ENCODE measurements at regions not wholly inside any gene's neighbourhood (a gene's known extent, or its start where the extent isn't known, plus 50 kb on each side); places are given as distances from the start of the nearest gene placed in this dataset.

DNA sequence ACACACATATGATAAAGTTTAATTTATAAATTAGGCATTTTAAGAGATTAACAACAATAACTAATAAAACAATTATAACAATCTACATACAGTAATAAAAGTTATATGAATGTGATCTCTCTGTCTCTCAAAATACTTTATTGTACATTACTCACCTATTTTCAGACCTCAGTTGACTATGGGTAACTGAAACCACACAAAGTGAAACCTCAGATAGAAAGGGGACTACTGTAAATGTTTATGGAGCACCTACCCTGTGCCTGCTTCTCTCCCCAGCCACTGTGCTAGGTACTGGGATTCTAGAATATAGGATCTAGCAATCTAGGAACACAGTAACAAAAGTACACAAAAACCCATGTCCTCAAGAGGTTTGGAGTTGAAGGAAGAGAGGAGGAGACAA is 63.4 kb upstream of the BTN3A2 start:
- no peak overlapping the region for H3K4me3 ChIP-seq (ENCODE audit: low read length)
- no peaks in the 10 kb centered on the region for H4K20me1 ChIP-seq (ENCODE audit: insufficient read depth, low read depth, low read length)
- peaks cover 14% of the 10 kb centered on the region for H3K4me1 ChIP-seq (ENCODE audit: low read length)
- no peak overlapping the region for H3K4me2 ChIP-seq (ENCODE audit: low read depth, low read length, poor library complexity, severe bottlenecking)
- no peaks in the 10 kb centered on the region for H3K36me3 ChIP-seq (ENCODE audit: insufficient read depth, low read length)
- no peak overlapping the region for H3K9ac ChIP-seq (ENCODE audit: low read length)
- no peak overlapping the region for H3K27ac ChIP-seq (ENCODE audit: low read length)
- no peaks in the 10 kb centered on the region for H3K27me3 ChIP-seq (ENCODE audit: low read length)
- DNase-seq: no peak
- H3K9me2 ChIP-seq (replicated peaks; ENCODE audit: insufficient read depth, low read length): no peaks in the 10 kb centered on the region
- H3K9me3 ChIP-seq (ENCODE audit: low read length): no peaks in the 10 kb centered on the region
- no peaks in the 10 kb centered on the region for H3K79me2 ChIP-seq (ENCODE audit: low read length)
- no peak overlapping the region for H2AFZ ChIP-seq (ENCODE audit: low read length)

- H3K27ac ChIP-seq (ENCODE audit: low read length): no peak overlapping the region
- H3K9me2 ChIP-seq (replicated peaks; ENCODE audit: insufficient read depth, low read length): no peaks in the 10 kb centered on the region
- H2AFZ ChIP-seq (ENCODE audit: low read length): no peak overlapping the region
- no peaks in the 10 kb centered on the region for H3K36me3 ChIP-seq (ENCODE audit: insufficient read depth, low read length)
- H3K27me3 ChIP-seq (ENCODE audit: low read length): no peaks in the 10 kb centered on the region
- no peaks in the 10 kb centered on the region for H3K9me3 ChIP-seq (ENCODE audit: low read length)
- H3K79me2 ChIP-seq (ENCODE audit: low read length): no peaks in the 10 kb centered on the region
- no peak overlapping the region for H3K9ac ChIP-seq (ENCODE audit: low read length)
- no peak overlapping the region for H3K4me2 ChIP-seq (ENCODE audit: low read depth, low read length, poor library complexity, severe bottlenecking)
- H3K4me1 ChIP-seq (ENCODE audit: low read length): peaks cover 14% of the 10 kb centered on the region
- no peaks in the 10 kb centered on the region for H4K20me1 ChIP-seq (ENCODE audit: insufficient read depth, low read depth, low read length)
- DNase-seq: no peak
- no peak overlapping the region for H3K4me3 ChIP-seq (ENCODE audit: low read length)
Measured at GRCh38 chr6:26302941-26303559, 61.9 kb upstream of the BTN3A2 start.

- Histone ChIP-seq H2AFZ (ENCODE audit: low read length) (peak overlapping the region; percentile 60), H3K79me2 (ENCODE audit: low read length) (no peaks in the 10 kb centered on the region), H3K9me3 (ENCODE audit: low read length) (no peaks in the 10 kb centered on the region), H3K36me3 (ENCODE audit: insufficient read depth, low read length) (no peaks in the 10 kb centered on the region), H3K9ac (ENCODE audit: low read length) (peak overlapping the region; percentile 63), H3K4me3 (ENCODE audit: low read length) (peak overlapping the region; percentile 68), H3K4me2 (ENCODE audit: low read depth, low read length, poor library complexity, severe bottlenecking) (peak overlapping the region; percentile 81), H4K20me1 (ENCODE audit: insufficient read depth, low read depth, low read length) (no peaks in the 10 kb centered on the region), H3K27me3 (ENCODE audit: low read length) (no peaks in the 10 kb centered on the region), H3K27ac (ENCODE audit: low read length) (no peak overlapping the region), H3K9me2 (replicated peaks; ENCODE audit: insufficient read depth, low read length) (no peaks in the 10 kb centered on the region), H3K4me1 (ENCODE audit: low read length) (peaks cover 14% of the 10 kb centered on the region)
- no peak for DNase-seq
Measured at GRCh38 chr6:26304213-26304796, 60.7 kb upstream of the BTN3A2 start.

DNA sequence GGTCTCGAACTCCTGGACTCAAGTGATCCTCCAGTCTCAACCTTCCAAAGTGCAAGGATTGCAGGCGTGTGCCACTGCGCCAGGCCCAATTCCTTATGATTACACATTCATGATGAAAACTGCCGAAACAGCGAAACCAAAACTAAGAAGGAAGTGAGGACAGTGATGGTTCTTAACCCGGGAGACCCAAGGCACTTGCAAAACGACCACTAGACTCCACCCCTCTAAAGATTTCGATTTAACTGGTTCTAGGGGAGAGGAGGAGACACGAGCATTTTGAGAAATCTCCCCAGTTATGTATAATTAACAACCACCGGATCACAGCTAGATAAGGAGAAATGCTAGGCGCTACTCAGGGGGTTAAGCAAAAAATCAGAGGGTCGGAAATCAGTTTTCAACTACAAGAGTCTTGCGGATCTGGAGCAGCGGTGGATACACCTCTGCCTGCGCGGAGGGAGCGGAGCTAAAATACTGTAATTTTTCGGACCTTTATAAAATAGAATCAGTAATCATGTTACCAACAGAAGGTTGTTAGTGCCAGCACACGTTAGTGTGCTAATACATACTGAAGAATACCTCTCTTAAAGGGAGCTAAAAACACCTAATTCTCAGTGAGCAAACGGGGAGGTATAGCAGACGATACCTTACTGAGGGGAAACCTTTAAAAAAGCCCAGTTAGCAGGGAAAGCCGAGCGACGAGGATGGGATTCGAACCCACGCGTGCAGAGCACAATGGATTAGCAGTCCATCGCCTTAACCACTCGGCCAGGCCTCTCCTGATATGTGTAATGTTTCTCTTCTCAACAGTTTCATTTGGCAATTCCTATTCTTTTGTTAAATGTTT is 60.0 kb upstream of the BTN3A2 start:
- peak overlapping the region; percentile 60 for H2AFZ ChIP-seq (ENCODE audit: low read length)
- no peaks in the 10 kb centered on the region for H3K9me3 ChIP-seq (ENCODE audit: low read length)
- H3K9ac ChIP-seq (ENCODE audit: low read length): peak overlapping the region; percentile 63
- H3K79me2 ChIP-seq (ENCODE audit: low read length): no peaks in the 10 kb centered on the region
- no peaks in the 10 kb centered on the region for H4K20me1 ChIP-seq (ENCODE audit: insufficient read depth, low read depth, low read length)
- no peak overlapping the region for H3K27ac ChIP-seq (ENCODE audit: low read length)
- H3K4me1 ChIP-seq (ENCODE audit: low read length): peaks cover 14% of the 10 kb centered on the region
- peak; percentile 82 for DNase-seq
- H3K27me3 ChIP-seq (ENCODE audit: low read length): no peaks in the 10 kb centered on the region
- H3K4me2 ChIP-seq (ENCODE audit: low read depth, low read length, poor library complexity, severe bottlenecking): peak overlapping the region; percentile 81
- H3K9me2 ChIP-seq (replicated peaks; ENCODE audit: insufficient read depth, low read length): no peaks in the 10 kb centered on the region
- peak overlapping the region; percentile 68 for H3K4me3 ChIP-seq (ENCODE audit: low read length)
- no peaks in the 10 kb centered on the region for H3K36me3 ChIP-seq (ENCODE audit: insufficient read depth, low read length)

DNA sequence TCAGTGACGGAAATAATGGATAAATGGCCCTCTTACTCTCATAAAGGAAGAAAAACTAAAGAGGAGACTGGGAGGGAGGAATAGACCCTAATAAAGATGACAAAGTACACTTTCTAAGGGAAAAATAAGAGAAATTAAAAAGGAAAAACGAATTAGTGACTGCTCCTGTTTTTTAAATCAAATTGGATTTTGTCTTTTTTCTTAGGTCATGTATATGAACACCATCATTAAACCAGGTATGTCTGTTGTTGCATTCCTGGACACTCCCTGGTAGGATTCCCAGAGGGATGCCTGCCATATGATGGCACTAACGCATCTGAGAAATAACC is 59.4 kb upstream of the BTN3A2 start:
- no peaks in the 10 kb centered on the region for H4K20me1 ChIP-seq (ENCODE audit: insufficient read depth, low read depth, low read length)
- peak overlapping the region; percentile 68 for H3K4me3 ChIP-seq (ENCODE audit: low read length)
- peak overlapping the region; percentile 81 for H3K4me2 ChIP-seq (ENCODE audit: low read depth, low read length, poor library complexity, severe bottlenecking)
- H3K4me1 ChIP-seq (ENCODE audit: low read length): peaks cover 14% of the 10 kb centered on the region
- no peaks in the 10 kb centered on the region for H3K36me3 ChIP-seq (ENCODE audit: insufficient read depth, low read length)
- H3K9ac ChIP-seq (ENCODE audit: low read length): peak overlapping the region; percentile 63; the same call in 1 of the 2 replicates
- H2AFZ ChIP-seq (ENCODE audit: low read length): peak overlapping the region; percentile 60; the same call in 1 of the 2 replicates
- DNase-seq: no peak
- no peaks in the 10 kb centered on the region for H3K79me2 ChIP-seq (ENCODE audit: low read length)
- no peaks in the 10 kb centered on the region for H3K9me3 ChIP-seq (ENCODE audit: low read length)
- H3K27ac ChIP-seq (ENCODE audit: low read length): no peak overlapping the region
- H3K27me3 ChIP-seq (ENCODE audit: low read length): no peaks in the 10 kb centered on the region
- no peaks in the 10 kb centered on the region for H3K9me2 ChIP-seq (replicated peaks; ENCODE audit: insufficient read depth, low read length)

DNA sequence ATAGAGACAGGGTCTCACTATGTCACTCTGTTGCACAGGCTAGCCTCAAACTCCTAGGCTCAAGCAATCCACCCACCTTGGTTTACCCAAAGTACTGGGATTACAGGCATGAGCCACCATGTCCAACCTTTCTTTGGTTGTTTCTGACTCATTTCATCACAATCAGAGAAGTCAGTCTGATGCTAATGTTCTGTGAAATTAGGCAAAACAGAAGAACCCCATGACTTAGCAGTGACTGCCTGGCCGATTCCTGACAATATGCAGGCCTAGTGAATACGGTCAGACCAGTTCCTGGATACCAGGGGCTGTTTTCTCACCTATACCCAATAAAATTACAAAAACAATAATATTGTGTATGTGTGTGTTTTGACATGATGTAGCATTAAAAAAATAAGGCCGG is 58.8 kb upstream of the BTN3A2 start:
- Histone ChIP-seq H3K9me3 (ENCODE audit: low read length) (no peaks in the 10 kb centered on the region), H3K4me1 (ENCODE audit: low read length) (peaks cover 14% of the 10 kb centered on the region), H3K27me3 (ENCODE audit: low read length) (no peaks in the 10 kb centered on the region), H3K9ac (ENCODE audit: low read length) (no peak overlapping the region), H3K9me2 (replicated peaks; ENCODE audit: insufficient read depth, low read length) (no peaks in the 10 kb centered on the region), H3K4me2 (ENCODE audit: low read depth, low read length, poor library complexity, severe bottlenecking) (no peak overlapping the region), H2AFZ (ENCODE audit: low read length) (no peak overlapping the region), H4K20me1 (ENCODE audit: insufficient read depth, low read depth, low read length) (no peaks in the 10 kb centered on the region), H3K4me3 (ENCODE audit: low read length) (no peak overlapping the region), H3K36me3 (ENCODE audit: insufficient read depth, low read length) (no peaks in the 10 kb centered on the region), H3K79me2 (ENCODE audit: low read length) (no peaks in the 10 kb centered on the region), H3K27ac (ENCODE audit: low read length) (no peak overlapping the region)
- DNase-seq: no peak

DNA sequence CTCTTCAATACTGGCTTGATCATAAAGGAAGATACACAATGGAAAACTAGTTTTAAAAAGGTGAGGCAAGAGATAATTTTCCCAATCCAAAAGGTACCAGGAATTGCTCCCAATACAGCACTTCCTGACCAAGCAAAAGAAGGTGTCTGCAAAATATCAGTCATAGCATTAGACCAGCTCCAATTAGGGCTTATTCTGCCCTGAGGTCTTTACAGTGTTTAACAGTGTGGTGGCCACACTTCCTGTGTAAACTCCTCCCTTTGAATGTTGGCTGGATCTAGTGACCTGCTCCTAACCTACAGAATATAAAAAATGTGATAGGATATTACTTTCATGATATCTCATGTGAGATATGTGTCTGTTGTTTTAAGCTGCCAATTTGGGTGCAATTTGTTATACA is 57.1 kb upstream of the BTN3A2 start:
- H3K27ac ChIP-seq (ENCODE audit: low read length): no peak overlapping the region
- no peak for DNase-seq
- no peak overlapping the region for H3K9ac ChIP-seq (ENCODE audit: low read length)
- no peaks in the 10 kb centered on the region for H3K79me2 ChIP-seq (ENCODE audit: low read length)
- H3K36me3 ChIP-seq (ENCODE audit: insufficient read depth, low read length): no peaks in the 10 kb centered on the region
- H3K27me3 ChIP-seq (ENCODE audit: low read length): no peaks in the 10 kb centered on the region
- H4K20me1 ChIP-seq (ENCODE audit: insufficient read depth, low read depth, low read length): no peaks in the 10 kb centered on the region
- no peak overlapping the region for H2AFZ ChIP-seq (ENCODE audit: low read length)
- H3K4me1 ChIP-seq (ENCODE audit: low read length): peaks cover 30% of the 10 kb centered on the region
- no peaks in the 10 kb centered on the region for H3K9me2 ChIP-seq (replicated peaks; ENCODE audit: insufficient read depth, low read length)
- no peak overlapping the region for H3K4me3 ChIP-seq (ENCODE audit: low read length)
- H3K4me2 ChIP-seq (ENCODE audit: low read depth, low read length, poor library complexity, severe bottlenecking): no peak overlapping the region
- H3K9me3 ChIP-seq (ENCODE audit: low read length): no peaks in the 10 kb centered on the region

- Histone ChIP-seq H4K20me1 (ENCODE audit: insufficient read depth, low read depth, low read length) (no peaks in the 10 kb centered on the region), H3K4me3 (ENCODE audit: low read length) (no peak overlapping the region), H3K27me3 (ENCODE audit: low read length) (no peaks in the 10 kb centered on the region), H3K9ac (ENCODE audit: low read length) (no peak overlapping the region), H3K9me2 (replicated peaks; ENCODE audit: insufficient read depth, low read length) (no peaks in the 10 kb centered on the region), H3K9me3 (ENCODE audit: low read length) (no peaks in the 10 kb centered on the region), H3K4me2 (ENCODE audit: low read depth, low read length, poor library complexity, severe bottlenecking) (no peak overlapping the region), H3K27ac (ENCODE audit: low read length) (no peak overlapping the region), H3K79me2 (ENCODE audit: low read length) (no peaks in the 10 kb centered on the region), H3K36me3 (ENCODE audit: insufficient read depth, low read length) (no peaks in the 10 kb centered on the region), H2AFZ (ENCODE audit: low read length) (no peak overlapping the region), H3K4me1 (ENCODE audit: low read length) (peaks cover 37% of the 10 kb centered on the region)
- DNase-seq: no peak
Measured at GRCh38 chr6:26309731-26310142, 55.3 kb upstream of the BTN3A2 start.
